K562 (cell line): ENCODE measurements at regions not wholly inside any gene's neighbourhood (a gene's known extent, or its start where the extent isn't known, plus 50 kb on each side); places are given as distances from the start of the nearest gene placed in this dataset.

Source experiments
- ATAC-seq: fragments of 200-7000 bp; cut with Tn5 transposase; 3 replicates; pipeline ENCODE4 v1.9.1; 2020; ENCODE audit warnings: moderate library complexity
- BruUV-seq: library from RNA; stranded (reverse); fragments of 400-500 nt; replicated peaks from 2 replicates; lab custom pipeline; 2021; lab: Mats Ljungman, UMichigan
- CTCF ChIA-PET: fragments of 300-600 bp; formaldehyde crosslinking; extraction: SDS; loops from one replicate; lab custom pipeline; 2021; ENCODE audit warnings: low intra/inter-chr PET ratio; lab: Yijun Ruan, JAX
- POLR2A ChIA-PET: fragments of 300-600, 350-650 bp; sonication (Branson Sonifier 250); formaldehyde crosslinking; extraction: SDS; loops from one replicate; lab custom pipeline; 2021; ENCODE audit warnings: antibody characterized with exemption, inconsistent platforms; lab: Yijun Ruan, JAX
- DNase-seq, 4 experiments: peaks; one replicate each; pipeline versions ENCODE4 v3.0.0 to v3.0.0-alpha.2; 2011 to 2018; ENCODE audit warnings: low spot score in 3 of 4, mixed read lengths in 3 of 4; ENCODE audit errors: extremely low read depth in 1 of 4
- FAIRE-seq: peaks from 2 replicates; lab custom pipeline; 2011; peaks lifted over from hg19 to GRCh38; lab: Jason Lieb, UNC
- H2AFZ ChIP-seq: 2 replicates; pipeline ENCODE4 v1.6.0; 2011; ENCODE audit warnings: low read depth, low read length, control low read depth, inconsistent platforms
- H3K27ac ChIP-seq: fragments of 200-600 bp; 3 replicates; pipeline ENCODE4 v1.8.0; 2011; ENCODE audit warnings: low read depth, mild to moderate bottlenecking, control low read depth, inconsistent platforms, low read length, moderate library complexity, mixed read lengths; ENCODE audit errors: extremely low read depth
- H3K27me3 ChIP-seq, 2 experiments: fragments of 300-600 bp in 1 of 2; 2 replicates in 1 of 2; 3 replicates in 1 of 2; pipeline versions ENCODE4 v1.6.0 to v1.8.0; 2011; ENCODE audit warnings: inconsistent platforms in 2 of 2, low read length in 2 of 2, mild to moderate bottlenecking in 1 of 2, mixed read lengths in 1 of 2, moderate library complexity in 1 of 2; ENCODE audit not compliant: control insufficient read depth in 2 of 2, insufficient read depth in 2 of 2
- H3K36me3 ChIP-seq: fragments of 300-600 bp; 3 replicates; pipeline ENCODE4 v1.8.0; 2011; ENCODE audit warnings: mild to moderate bottlenecking, low read length, inconsistent platforms; ENCODE audit not compliant: control insufficient read depth, insufficient read depth
- H3K4me1 ChIP-seq, 2 experiments: fragments of 200-600 bp in 1 of 2; replicated peaks in 1 of 2; 2 replicates in 1 of 2; 3 replicates in 1 of 2; pipeline versions ENCODE4 v1.5.1 to v1.8.0; 2011; ENCODE audit warnings: inconsistent platforms in 2 of 2, low read length in 2 of 2, mild to moderate bottlenecking in 1 of 2, mixed read lengths in 1 of 2, moderate library complexity in 1 of 2; ENCODE audit not compliant: control insufficient read depth in 2 of 2, insufficient read depth in 2 of 2
- H3K4me2 ChIP-seq: 2 replicates; pipeline ENCODE4 v1.6.1; 2011; ENCODE audit warnings: low read length, control low read depth, inconsistent platforms, mixed read lengths; ENCODE audit not compliant: insufficient read depth
- H3K4me3 ChIP-seq: fragments of 200-600 bp; sonication (generic), shearing (Covaris generic); 2 replicates; pipeline ENCODE4 v1.5.1; 2016; ENCODE audit warnings: control low read depth, inconsistent platforms
- H3K79me2 ChIP-seq: fragments of 200-600 bp; 3 replicates; pipeline ENCODE4 v1.8.0; 2011; ENCODE audit warnings: low read length, inconsistent platforms; ENCODE audit not compliant: control insufficient read depth, insufficient read depth
- H3K9ac ChIP-seq, 2 experiments: 2 replicates each; pipeline versions ENCODE4 v1.6.0 to v1.6.1; 2011; ENCODE audit warnings: low read depth in 2 of 2, low read length in 2 of 2, control low read depth in 1 of 2, inconsistent platforms in 1 of 2, mild to moderate bottlenecking in 1 of 2, mixed read lengths in 1 of 2; ENCODE audit not compliant: insufficient read depth in 1 of 2
- H3K9me1 ChIP-seq: one replicate; pipeline ENCODE4 v1.6.0; 2011; ENCODE audit warnings: inconsistent platforms, mild to moderate bottlenecking, low read length, moderate library complexity; ENCODE audit not compliant: control insufficient read depth, insufficient read depth
- H3K9me3 ChIP-seq: replicated peaks from 2 replicates; pipeline ENCODE4 v1.5.1; 2011; ENCODE audit warnings: low read depth, low read length, inconsistent platforms; ENCODE audit not compliant: control insufficient read depth, insufficient read depth
- H4K20me1 ChIP-seq: replicated peaks from 2 replicates; pipeline ENCODE4 v1.6.1; 2011; ENCODE audit warnings: low read length, inconsistent platforms, mixed read lengths; ENCODE audit not compliant: control insufficient read depth, insufficient read depth
- E2F6 ChIP-seq, 2 experiments: IDR thresholded peaks; 2 replicates each; pipeline ENCODE4 v1.6.1; 2011; ENCODE audit warnings: borderline replicate concordance in 1 of 2, control low read depth in 1 of 2, low read depth in 1 of 2, low read length in 1 of 2, mild to moderate bottlenecking in 1 of 2, mixed read lengths in 1 of 2, moderate library complexity in 1 of 2; ENCODE audit not compliant: insufficient read depth in 1 of 2, insufficient read length in 1 of 2, poor library complexity in 1 of 2, severe bottlenecking in 1 of 2; ENCODE audit errors: extremely low read depth in 1 of 2
- HNRNPUL1 ChIP-seq: fragments of 200-400 bp; formaldehyde crosslinking; IDR thresholded peaks from 2 replicates; pipeline ENCODE4 v1.6.1; 2017; ENCODE audit warnings: low read length
- KDM1A ChIP-seq, 2 experiments: fragments of 450-650 bp; IDR thresholded peaks; 2 replicates each; pipeline ENCODE4 v1.6.1; 2016; ENCODE audit warnings: mild to moderate bottlenecking in 2 of 2
- RBM34 ChIP-seq: fragments of 200-400 bp; formaldehyde crosslinking; IDR thresholded peaks from 2 replicates; pipeline ENCODE4 v1.6.1; 2018; ENCODE audit warnings: low read length, borderline replicate concordance; ENCODE audit not compliant: insufficient read depth
- TFE3 ChIP-seq: fragments of 450-650 bp; formaldehyde crosslinking; IDR thresholded peaks from 2 replicates; pipeline ENCODE4 v1.4.0; 2020; ENCODE audit warnings: mild to moderate bottlenecking, mixed read lengths
- ZC3H11A ChIP-seq: IDR thresholded peaks from 2 replicates; pipeline ENCODE4 v1.6.1; 2012; ENCODE audit warnings: low read depth, low read length, improper control_type of control experiment
- WGBS: fragments of 100-300 bp; shearing (Covaris generic); methylation state at CpG from one replicate; pipeline ENCODE4 v1.1.6; 2016; ENCODE audit warnings: low coverage, mixed read lengths; ENCODE audit not compliant: insufficient coverage; ENCODE audit errors: missing lambda C conversion rate; 5-methylcytosine and 5-hydroxymethylcytosine counted together
- in situ Hi-C: fragments of 300-500 bp; cut with MboI; formaldehyde crosslinking; loops from 4 replicates; pipeline ENCODE4 v1.15.0; 2018; ENCODE audit warnings: inconsistent platforms, mixed read lengths
- intact Hi-C: fragments of 100-400 bp; cut with micrococcal nuclease; formaldehyde crosslinking; loops from 2 replicates; pipeline ENCODE4 v1.14.2; 2022

- ATAC-seq (no peak), FAIRE-seq (no peak), DNase-seq (no peak)
- Histone ChIP-seq H3K79me2 (no peaks in the 10 kb centered on the region), H2AFZ (no peak overlapping the region), H4K20me1 (no peaks in the 10 kb centered on the region), H3K27ac (no peak overlapping the region), H3K9me1 (no peaks in the 10 kb centered on the region), H3K4me1 (no peaks in the 10 kb centered on the region), H3K4me2 (no peak overlapping the region), H3K36me3 (no peaks in the 10 kb centered on the region), H3K9me3 (no peaks in the 10 kb centered on the region), H3K27me3 (no peaks in the 10 kb centered on the region), H3K4me3 (no peak overlapping the region), H3K9ac (no peak overlapping the region)
- ChIA-PET CTCF (no interaction called here), POLR2A (no interaction called here)
- TF ChIP-seq ZC3H11A, result no peak
- peak; percentile 7; the same call in 1 of the 2 replicates for TF ChIP-seq TFE3 (CRISPR knock-in tag)
- TF ChIP-seq E2F6 (IDR thresholded peaks at IDR 0.05; ENCODE audit: borderline replicate concordance in 1 of 2, extremely low read depth in 1 of 2, insufficient read depth in 1 of 2, insufficient read length in 1 of 2, low read depth in 1 of 2, low read length in 1 of 2, poor library complexity in 1 of 2, severe bottlenecking in 1 of 2), result no peak
- TF ChIP-seq RBM34, result no peak
- TF ChIP-seq KDM1A (IDR thresholded peaks at IDR 0.05), result 0 out of 4 replicates have a peak, but pooled peaks have one; percentile 10 to 38
- no peak for TF ChIP-seq HNRNPUL1
- no TSS peak for BruUV-seq
- in situ Hi-C loops, result no loop called here
- 3% methylated on average over 5 of the region's 5 CpGs for WGBS
- intact Hi-C loops, result no loop called here
These were observed 130.9 kb downstream of the PALM2AKAP2 start for GRCh38 chr9:109910671-109911518.
